GM19397 (cell line): ENCODE measurements at regions not wholly inside any gene's neighbourhood (a gene's known extent, or its start where the extent isn't known, plus 50 kb on each side); places are given as distances from the start of the nearest gene placed in this dataset.

Source experiments
- ATAC-seq: cut with Tn5 transposase; IDR thresholded peaks from one replicate; pipeline ENCODE4 v1.9.1; 2021; ENCODE audit warnings: mild to moderate bottlenecking, moderate library complexity; ENCODE audit not compliant: unreplicated experiment

GRCh38 chr11:80638296-80638695, 1197.5 kb upstream of the TENM4 start:
- ATAC-seq: no peak

GRCh38 chr11:80637571-80637970, 1196.7 kb upstream of the TENM4 start:
- ATAC-seq: no peak

DNA sequence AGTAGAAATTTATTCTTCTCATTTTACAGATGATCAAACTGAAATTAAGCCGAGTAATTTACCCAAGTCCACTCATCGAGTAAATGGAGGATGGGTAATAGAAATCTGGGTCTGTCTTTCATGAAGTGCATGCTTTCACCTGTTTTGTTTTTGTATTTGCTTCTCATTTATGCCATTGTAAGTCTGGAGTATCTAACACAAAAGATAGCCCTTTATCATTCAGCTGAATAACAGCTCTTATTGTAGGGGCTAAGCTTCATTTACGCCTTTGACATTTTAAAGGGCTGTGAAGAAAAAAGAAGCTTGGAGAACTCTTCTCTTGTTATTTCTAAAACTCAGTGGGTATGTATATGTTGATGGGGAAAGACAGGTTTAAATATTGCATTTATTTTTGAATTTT, 1196.2 kb upstream of the TENM4 start:
- no peak for ATAC-seq

- no peak for ATAC-seq
Measured at GRCh38 chr11:80635178-80635577, 1194.3 kb upstream of the TENM4 start.

GRCh38 chr11:80632691-80633090, 1191.9 kb upstream of the TENM4 start:
- no peak for ATAC-seq

DNA sequence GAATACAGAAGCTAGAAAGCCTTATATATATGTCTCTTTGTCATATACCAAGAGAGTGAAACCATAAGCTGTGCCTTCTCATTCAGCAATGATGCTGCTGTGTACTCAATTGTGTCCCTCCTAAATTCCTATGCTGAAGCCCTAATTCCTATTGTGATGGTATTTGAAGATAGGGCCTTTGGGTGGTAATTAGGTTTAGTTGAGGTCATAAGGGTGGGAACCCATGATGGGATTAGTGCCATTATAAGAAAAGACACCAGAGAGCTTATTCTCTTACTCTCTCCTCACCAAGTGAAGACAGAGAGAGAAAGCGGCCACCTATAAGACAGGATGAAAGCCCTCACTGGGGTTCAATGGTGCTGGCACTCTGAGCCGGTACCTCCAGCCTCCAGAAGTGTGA, 1191.3 kb upstream of the TENM4 start:
- ATAC-seq: no peak

DNA sequence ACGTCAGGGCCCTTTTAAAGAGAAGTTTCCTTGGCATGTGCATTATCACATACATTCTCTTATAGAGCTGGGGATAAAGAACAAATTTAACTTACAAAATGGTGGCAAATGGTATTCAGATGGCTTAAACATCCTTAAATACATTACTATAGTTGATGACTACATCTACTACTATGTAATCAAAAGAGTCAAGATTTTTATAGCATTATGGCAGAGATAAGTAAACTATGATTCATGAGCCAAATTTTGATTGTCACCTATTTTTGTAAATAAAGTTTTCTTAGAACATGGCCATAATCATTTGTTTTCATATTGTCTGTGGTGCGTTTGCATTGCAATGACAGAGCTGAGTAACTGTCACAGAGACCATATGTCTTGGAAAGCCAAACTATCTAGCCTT, 1188.6 kb upstream of the TENM4 start:
- no peak for ATAC-seq

DNA sequence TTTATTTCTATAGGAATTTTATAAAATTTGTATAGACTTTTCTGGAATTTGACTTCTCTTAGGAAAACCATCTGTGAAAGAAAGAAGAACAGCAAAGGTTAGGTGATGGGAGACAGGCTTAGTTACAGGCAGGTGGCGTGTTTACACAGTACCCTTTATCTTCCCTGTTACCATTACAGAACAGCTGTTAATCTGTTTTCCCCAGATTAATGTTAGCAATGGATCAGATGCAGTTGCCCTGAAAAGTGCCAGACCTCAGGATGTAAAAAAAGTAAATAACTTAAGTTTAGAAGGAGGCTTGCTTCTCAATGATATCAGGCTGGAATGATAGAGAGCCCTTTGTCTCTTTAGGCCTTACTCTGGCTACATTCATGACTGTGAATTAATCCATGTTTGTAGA, 1186.5 kb upstream of the TENM4 start:
- ATAC-seq: no peak

DNA sequence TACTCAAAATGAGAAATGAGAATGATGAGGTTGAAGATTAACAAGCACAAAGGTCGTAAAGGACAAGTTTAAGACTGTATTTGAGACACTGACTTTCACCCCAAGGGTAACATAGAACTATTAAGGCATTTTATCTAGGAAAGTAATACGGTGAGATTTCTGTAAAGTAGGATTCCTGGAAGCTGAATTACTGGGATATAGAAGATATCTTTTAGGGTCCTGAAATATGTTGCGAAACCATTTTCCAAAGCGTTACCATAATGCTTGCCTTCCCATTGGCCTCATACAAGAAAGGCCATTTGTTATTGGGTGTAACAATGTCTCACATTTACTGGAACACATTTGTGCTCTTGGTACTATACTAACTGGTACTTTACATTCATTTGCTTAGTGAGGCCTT, 1185.9 kb upstream of the TENM4 start:
- ATAC-seq: no peak

- no peak for ATAC-seq
Measured at GRCh38 chr11:80625563-80625962, 1184.7 kb upstream of the TENM4 start.

- no peak for ATAC-seq
Measured at GRCh38 chr11:80621871-80622270, 1181.0 kb upstream of the TENM4 start.

DNA sequence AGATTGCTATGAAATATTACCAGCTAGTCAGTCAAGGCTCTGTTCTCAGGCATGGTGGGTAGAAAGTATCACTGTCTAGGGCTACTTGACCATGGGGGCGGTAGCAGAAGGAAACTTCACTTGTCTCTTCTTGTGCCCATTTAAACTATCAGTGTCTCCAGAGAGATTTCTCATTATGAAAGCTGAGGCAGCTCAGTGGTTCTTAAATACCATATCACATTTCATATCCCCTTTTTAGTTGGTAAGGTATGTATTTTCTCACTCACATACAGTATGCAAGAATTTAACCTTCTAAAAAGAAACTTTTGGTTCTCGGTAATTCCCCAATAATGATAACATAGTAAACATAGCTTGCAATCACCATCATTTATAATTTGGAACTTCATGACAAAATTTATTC, 1180.0 kb upstream of the TENM4 start:
- no peak for ATAC-seq

GRCh38 chr11:80617156-80617555, 1176.3 kb upstream of the TENM4 start:
- ATAC-seq: no peak

DNA sequence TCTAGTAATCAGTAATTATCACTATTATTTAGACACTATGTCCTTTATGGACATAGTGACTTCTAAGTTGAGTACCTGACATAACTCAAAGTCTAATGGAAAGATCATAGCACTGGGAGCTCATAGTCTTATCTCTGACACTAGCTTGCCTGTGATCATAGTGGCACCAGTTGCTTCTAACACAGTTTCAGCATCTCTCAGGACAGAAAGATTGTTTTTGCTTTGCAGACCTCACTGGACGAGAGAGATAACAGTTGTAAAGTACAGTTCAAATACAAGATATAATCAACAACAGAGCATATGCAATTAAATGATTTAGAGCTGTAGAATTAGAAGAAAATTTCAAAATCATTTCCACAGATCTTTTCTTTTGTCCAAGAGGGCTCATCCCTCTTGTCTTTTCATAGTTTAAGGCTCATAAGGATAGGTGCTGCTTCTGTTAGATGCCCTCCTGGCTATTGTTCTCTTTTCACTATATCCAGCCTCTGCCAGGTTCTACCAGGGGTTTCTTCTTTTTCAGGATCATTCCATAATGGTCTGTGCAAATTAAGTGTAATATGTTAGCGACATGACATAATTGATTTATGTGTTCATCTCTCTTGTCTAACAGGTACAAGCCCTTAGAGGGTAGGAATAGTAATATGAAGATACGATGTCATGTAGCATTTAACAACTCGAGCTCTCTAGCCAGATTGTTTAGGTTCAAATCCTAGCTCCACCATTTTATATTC, 1175.4 kb upstream of the TENM4 start:
- no peak for ATAC-seq

GRCh38 chr11:80613655-80614054, 1172.8 kb upstream of the TENM4 start:
- ATAC-seq: no peak

GRCh38 chr11:80610516-80610915, 1169.7 kb upstream of the TENM4 start:
- no peak for ATAC-seq

DNA sequence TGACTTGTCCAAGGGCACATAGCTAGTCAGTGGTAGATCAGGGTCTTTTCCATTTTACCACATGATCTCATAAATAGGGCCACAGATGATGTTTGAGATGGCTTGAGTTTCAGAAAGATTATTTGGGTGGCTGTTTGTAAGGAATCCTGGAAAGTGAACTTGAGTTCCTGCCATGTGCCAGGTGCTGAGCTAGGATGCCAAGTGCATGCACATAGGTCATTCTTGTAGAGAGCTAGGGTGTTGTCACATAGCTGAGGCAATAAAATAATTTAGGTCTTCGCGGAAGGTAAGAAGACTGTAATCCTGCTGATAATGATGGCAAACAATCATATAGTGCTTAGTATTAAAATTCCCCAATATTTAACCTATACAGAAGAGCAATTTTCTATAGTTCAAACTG, 1162.6 kb upstream of the TENM4 start:
- no peak for ATAC-seq

- no peak for ATAC-seq
Measured at GRCh38 chr11:80598905-80599304, 1158.1 kb upstream of the TENM4 start.

GRCh38 chr11:80596291-80596810, 1155.5 kb upstream of the TENM4 start:
- no peak for ATAC-seq

GRCh38 chr11:80595011-80595410, 1154.2 kb upstream of the TENM4 start:
- ATAC-seq: no peak

DNA sequence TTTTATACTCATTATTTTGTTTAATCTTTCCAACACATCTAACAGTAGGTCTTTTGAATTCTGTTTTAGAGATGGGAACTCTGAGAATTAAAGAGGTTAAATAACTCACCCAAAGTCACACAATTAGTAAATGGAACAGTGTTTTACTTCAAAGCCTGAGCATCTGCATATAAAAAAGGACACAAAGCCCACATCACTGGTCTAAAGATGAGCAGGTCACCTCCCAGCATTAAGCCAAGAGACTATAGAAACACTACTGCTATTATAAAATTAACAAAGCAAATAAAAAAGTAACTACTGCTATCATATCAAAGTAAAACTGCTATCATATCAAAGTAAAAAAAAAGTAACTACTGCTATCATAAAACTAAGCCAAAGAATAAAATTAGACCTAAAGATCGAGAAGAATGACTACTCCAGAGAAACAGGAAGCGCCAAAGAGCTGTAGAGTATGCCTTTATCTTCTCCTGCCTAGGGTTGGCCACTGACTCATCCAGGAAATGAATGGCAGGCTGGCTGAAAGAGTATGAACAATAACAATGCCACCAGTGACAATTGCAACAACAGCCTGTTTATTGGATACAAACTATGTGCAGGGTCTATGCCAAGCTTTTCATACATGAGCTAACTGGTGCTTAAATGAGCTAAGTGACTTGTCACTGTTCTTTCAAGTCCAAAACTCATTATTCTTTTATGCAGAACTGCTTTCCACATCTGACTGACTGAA, 1153.0 kb upstream of the TENM4 start:
- no peak for ATAC-seq

- no peak for ATAC-seq
Measured at GRCh38 chr11:80592546-80592945, 1151.7 kb upstream of the TENM4 start.
